ENCODE measurements at regions not wholly inside any gene's neighbourhood (a gene's known extent, or its start where the extent isn't known, plus 50 kb on each side); places are given as distances from the start of the nearest gene placed in this dataset.
A peak's percentile ranks its signal among the peaks of the same experiment; 100 is the strongest.
"Not testable (repeated sequence)": the region's sequence is repeated elsewhere in the genome, so short reads cannot be mapped to it uniquely, and the experiment has no call there.

DNA sequence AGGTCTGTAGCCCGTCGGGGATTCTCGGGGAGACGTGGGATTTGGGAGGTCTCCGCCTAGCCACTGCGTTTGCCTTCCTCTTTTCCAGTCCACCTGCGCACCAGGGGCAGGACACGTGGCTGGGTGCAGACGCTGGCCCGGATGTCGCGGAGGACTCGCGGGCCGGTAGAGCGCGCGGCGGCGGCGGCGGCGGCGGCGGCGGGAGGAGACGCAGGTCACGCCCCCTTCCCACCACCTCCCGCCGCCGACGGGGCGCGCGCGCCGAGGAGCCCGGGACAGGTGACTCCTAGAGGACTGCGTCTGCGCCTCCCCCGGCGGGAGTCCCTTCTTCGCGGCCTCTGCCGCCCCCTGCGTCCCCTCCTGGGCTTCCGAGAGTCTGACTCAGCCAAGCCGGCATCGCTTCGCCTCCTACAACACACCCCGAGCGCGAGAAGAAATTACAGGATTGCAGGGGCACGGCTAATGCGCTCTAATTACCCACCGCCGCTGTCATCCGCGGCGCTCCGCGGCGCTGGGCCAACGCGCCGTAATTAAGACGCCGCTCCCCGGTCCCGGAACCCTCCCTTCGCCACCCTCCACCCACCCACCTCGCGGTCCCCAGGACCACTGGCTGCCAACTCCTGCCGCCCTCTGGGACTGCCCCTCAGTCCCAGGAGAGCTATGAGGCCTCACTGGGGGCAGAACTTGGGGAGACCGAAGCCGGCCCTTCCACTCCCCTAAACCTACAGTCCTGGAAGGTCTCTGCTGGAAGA is 124.5 kb downstream of the MRPL14 start:
- DNase-seq (ENCODE audit: extremely low spot score, insufficient read length, low read depth) (peak; percentile 42), FAIRE-seq (peak; percentile 29)

DNA sequence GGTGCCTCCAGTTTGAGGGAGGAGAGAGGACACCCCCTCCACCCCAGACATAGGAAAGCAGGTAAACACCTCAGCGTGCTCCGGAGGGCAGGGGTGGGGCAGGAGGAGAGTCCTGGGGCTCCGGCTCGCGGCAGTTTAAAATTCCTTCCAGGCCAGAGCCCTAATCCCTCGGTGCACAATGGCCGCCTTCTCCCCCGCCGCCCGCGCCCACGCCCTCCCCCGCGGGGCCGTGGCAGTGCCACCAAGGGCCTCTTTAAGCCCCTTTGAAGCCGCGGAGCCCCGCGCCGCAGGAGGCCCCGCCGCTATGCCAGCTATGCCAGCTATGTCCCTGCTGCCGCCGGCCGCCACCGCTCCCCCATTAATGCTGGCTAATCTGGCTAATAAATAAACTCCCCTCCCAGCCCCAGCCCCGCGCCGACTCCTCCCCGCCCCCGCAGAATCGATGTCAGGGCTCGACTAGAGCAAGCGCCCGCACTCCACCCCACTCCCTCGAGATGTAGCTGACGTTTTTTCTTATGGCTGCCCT is 125.1 kb downstream of the MRPL14 start:
- DNase-seq (ENCODE audit: extremely low spot score, insufficient read length, low read depth): no peak

GRCh38 chr6:44001318-44002066 is 125.8 kb downstream of the MRPL14 start:
- FAIRE-seq: peak; percentile 62
- no peak for DNase-seq (ENCODE audit: extremely low spot score, insufficient read length, low read depth)

More for the DNA sequence above, 125.1 kb downstream of the MRPL14 start:
- FAIRE-seq: no peak

- FAIRE-seq (peak; percentile 26), DNase-seq (ENCODE audit: extremely low spot score, insufficient read length, low read depth) (peak; percentile 49)
Observed at GRCh38 chr6:44000164-44000842, 126.9 kb downstream of the MRPL14 start.

- DNase-seq (ENCODE audit: extremely low spot score, insufficient read length, low read depth): no peak
- no peak for FAIRE-seq
Observed at GRCh38 chr6:43999628-44000027, 127.6 kb downstream of the MRPL14 start.

DNA sequence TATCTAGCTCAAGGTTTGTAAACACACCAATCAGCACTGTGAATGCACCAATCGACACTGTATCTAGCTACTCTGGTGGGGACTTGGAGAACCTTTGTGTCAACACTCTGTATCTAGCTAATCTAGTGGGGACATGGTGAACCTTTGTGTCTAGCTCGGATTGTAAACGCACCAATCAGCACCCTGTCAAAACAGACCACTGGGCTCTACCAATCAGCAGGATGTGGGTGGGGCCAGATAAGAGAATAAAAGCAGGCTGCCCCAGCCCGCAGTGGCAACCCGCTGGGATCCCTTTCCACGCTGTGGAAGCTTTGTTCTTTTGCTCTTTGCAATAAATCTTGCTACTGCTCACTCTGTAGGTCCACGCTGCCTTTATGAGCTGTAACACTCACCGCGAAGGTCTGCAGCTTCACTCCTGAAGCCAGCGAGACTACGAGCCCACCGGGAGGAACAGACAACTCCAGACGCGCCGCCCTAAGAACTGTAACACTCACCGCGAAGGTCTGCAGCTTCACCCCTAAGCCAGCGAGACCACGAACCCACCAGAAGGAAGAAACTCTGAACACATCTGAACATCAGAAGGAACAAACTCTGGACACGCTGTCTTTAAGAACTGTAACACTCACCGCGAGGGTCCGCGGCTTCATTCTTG is 128.5 kb downstream of the MRPL14 start:
- FAIRE-seq; DNase-seq (ENCODE audit: extremely low spot score, insufficient read length, low read depth): not testable (repeated sequence)

- not testable (repeated sequence) for FAIRE-seq; DNase-seq (ENCODE audit: extremely low spot score, insufficient read length, low read depth)
Observed at GRCh38 chr6:43997990-43998585, 129.2 kb downstream of the MRPL14 start.

- FAIRE-seq: no peak
- no peak for DNase-seq (ENCODE audit: extremely low spot score, insufficient read length, low read depth)
Observed at GRCh38 chr6:43997345-43997677, 129.9 kb downstream of the MRPL14 start.

DNA sequence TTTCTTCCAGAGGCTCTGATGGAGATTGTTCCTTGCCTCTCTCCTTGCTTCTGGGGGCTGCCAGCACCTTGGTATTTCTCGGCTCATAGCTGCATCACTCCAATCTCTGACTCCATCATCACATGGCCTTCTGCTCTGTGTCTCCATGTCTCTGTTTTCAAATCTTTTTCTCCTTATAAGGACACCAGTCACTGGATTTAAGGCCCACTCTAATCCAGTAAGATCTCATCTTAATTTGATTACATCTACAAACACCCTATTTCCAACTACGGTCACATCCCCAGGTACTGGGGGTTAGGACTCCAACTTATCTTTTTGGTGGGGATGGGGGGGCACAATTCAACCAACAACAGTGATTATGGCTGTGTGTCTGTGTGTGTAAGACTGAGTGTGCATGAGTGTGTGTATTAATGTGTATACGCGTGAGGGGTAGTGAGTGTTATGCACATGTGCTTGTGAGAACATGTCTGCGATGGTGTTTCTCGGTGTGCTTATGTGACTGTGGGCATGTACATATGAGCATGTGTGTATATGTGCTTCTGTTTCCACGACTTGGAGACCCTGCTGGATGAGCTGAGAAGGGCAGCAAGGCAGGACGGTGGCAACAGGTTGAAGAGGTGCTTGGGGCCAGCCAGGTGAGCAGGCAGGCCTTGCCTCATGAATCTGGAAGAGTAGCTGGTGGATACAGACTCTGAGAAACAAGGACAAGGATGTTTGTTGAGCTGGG is 130.5 kb downstream of the MRPL14 start:
- no peak for FAIRE-seq

GRCh38 chr6:43995137-43995536 is 132.1 kb downstream of the MRPL14 start:
- FAIRE-seq (no peak), DNase-seq (ENCODE audit: extremely low spot score, insufficient read length, low read depth) (no peak)

More for the DNA sequence above, 130.5 kb downstream of the MRPL14 start:
- no peak for DNase-seq (ENCODE audit: extremely low spot score, insufficient read length, low read depth)

DNA sequence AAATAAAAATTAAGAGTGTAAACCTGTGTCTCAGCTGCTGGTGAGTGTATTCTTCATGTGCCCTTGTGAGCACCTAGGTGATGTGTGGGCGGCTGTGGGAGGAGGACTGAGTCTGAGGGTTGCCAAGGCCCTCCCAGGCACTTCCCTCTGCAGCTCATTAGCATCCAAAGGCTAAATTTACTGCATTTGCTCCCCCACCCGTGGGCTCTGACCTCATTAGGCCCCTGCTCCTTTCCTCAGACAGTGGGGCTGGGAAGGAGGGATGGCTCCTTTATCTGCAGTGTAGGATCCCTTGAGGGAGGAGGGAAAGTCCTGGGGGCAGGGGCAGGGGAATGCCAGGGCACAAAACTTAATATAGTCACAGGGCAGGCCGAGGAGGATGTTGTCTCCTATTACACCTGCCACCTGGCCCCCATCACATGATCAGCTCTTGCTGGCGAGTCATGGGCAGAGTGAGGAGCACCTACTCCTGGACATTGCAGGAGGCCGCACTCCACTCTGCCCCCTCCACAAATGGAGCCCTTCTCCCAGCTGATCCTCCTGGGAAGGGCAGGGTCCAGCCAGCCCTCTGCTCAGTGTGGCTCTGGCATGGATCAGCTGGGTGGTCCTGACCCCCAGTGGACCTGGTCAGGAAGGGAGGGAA is 133.2 kb downstream of the MRPL14 start:
- FAIRE-seq (no peak), DNase-seq (ENCODE audit: extremely low spot score, insufficient read length, low read depth) (no peak)

DNA sequence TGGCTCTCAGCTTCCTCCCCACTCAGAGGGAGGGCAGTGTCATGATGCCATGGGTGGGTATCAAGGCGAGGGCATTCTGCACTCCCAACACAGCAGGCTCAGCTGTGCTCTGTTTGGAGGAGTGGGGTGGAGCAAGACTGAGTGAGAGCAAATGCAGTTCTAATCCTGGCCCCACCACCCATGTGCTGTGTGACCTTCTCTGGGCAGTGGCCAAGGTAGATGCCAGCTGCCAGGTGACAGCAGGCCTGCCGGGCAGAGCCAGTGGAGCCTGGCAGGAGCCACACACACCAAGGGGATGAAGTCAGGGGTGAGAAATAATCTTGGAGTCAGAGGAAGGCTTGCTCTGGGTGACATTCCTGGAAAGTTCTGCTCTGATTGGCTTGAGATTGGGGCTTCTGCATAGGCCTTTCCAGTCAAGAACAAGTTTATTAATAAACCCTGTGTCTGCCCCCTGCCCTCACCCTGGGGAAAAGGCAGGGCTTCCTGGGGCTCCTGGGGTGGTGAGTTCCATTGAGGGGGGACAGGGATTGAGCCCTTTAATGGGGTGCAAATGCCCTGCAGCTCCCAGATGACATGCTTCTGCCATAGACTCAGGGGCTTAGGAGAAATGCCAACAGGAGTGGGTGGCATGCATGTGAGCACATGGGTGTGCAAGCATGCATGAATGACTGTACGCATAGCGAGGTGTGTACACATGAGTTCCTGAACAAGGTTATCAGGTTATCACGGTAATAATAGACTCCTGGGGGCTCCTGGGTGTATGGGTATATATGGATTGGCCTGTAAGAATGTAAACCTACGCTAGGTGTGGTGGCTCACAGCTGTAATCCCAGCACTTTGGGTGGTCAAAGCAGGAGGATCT is 134.2 kb downstream of the MRPL14 start:
- FAIRE-seq (no peak), DNase-seq (ENCODE audit: extremely low spot score, insufficient read length, low read depth) (no peak)

GRCh38 chr6:43992126-43992663 is 135.1 kb downstream of the MRPL14 start:
- no peak for FAIRE-seq

GRCh38 chr6:43990627-43991619 is 136.3 kb downstream of the MRPL14 start:
- FAIRE-seq (no peak), DNase-seq (ENCODE audit: extremely low spot score, insufficient read length, low read depth) (no peak)

More at GRCh38 chr6:43992126-43992663, 135.1 kb downstream of the MRPL14 start:
- DNase-seq (ENCODE audit: extremely low spot score, insufficient read length, low read depth): no peak

DNA sequence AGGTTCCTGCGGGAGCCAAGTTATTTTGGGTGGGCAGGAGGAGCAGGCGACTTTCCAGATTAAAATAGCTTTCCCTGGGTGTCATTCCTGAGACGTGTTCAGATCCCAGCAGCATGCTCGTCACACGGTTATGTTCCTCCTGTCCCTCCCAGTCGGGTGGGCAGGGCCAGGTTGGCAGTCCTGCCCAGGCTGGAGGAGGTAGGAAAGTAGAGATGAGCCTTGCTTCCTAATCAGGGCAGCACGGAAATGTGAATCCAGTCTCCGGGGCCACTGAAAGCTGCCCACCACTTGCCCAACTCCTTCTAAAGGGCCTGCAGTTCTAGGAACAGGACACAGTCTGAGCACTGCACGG is 137.0 kb downstream of the MRPL14 start:
- no peak for FAIRE-seq
- no peak for DNase-seq (ENCODE audit: extremely low spot score, insufficient read length, low read depth)

GRCh38 chr6:43989581-43990146 is 137.6 kb downstream of the MRPL14 start:
- DNase-seq (ENCODE audit: extremely low spot score, insufficient read length, low read depth): no peak
- no peak for FAIRE-seq

Measured in GM18507 (cell line).